ENCODE measurements at regions not wholly inside any gene's neighbourhood (a gene's known extent, or its start where the extent isn't known, plus 50 kb on each side); places are given as distances from the start of the nearest gene placed in this dataset.

DNA sequence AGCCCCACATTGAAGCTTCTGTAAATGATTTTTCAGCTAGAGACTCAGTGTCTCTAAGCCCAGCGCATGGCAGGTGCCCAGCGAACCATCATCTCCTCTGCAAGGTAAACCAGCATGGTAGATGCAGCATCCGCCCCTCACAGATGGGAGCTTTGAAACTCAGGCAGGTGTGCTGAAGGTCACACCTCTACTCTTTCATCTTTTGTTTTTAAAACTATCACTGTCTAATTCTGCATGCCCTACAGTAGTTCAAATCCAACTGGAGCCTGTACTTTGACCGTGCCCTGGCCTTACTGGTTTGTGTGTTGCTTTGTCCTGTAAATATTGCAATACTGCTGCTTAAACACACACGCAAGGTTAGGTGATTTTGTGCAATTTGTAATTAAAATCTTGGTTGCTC, 831.1 kb downstream of the GALR1 start:
- no peak for DNase-seq

DNA sequence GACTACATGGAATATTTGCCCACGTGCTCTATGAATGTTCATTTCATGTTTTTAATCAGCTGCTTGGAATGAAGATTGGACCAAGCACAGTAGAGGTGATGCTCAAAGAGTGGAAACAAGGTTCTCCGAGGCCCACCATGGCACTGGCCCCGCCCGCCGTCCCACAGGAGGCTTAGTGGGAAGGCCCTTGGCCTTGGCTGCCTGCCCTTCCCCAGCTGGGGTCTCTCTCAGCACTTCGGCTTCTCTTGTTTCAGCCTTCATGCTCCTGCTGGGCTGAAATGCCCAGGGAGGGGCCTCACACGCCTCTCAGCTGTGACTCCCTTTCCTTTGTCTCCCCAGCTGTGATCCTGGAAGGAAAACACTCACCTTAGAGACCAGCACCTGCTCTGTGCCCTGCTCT, 833.2 kb downstream of the GALR1 start:
- no peak for DNase-seq

DNA sequence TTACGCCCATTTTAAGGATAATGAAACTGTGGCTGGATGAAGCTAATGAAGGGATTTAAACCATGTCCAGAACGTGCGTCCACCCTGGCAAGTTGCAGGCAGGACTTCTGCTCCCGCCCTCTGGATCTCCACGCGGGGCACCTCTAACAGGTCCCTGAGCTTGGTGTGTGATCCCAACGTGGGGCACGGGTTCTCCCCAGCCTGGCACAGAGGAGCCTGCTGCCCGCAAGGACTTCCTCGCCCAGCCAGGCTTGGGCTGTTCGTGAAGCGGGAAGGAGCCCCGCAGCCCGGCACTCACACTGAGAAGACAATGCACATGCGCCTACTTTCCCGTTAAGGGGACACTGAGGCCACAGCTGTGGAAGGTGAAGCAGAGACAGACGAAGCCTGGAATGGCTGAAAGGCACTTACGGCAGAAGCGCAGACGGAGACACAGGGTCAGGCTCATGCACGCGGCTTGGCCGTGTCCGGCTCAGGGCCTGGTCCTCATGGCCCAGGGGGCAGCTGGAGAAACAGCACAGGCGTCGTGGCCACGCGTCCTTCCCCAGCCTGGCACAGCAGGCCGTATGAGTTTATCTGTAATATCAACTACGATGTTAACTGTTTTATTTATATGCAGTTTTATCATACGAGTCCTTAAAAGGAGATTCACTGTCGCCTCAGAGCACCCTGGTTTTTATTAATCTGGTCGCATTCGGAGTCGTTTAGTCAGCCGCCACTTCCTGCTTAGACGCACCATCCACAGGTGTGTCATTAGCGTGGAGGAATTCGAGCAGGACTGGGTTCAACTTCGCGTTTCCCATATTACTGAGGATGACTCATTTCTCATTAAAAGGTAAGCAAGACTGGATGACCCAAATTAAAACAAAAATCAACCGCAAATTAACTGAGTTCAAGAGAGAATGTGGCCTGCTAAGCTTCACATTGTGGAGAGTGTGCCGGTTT, 835.9 kb downstream of the GALR1 start:
- no peak for DNase-seq

DNA sequence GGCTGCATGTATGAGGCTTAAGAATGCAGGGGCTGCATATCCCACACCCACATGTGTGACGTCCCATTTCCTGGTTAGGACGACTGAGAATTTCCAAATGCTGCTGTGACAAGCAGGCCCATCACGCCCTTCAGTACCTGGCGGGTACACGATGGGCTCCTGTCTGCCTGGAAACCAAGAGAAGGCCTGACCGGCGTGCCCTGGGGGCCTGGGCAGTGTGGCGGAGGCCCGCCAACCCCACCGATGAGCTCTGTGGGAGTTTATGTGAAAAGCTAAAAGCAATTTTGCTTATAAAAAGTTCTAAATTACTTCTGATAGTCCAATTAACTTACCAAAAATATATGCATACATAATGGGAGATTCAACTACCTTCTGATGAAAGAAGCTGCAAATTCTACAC, 837.3 kb downstream of the GALR1 start:
- DNase-seq = no peak

DNA sequence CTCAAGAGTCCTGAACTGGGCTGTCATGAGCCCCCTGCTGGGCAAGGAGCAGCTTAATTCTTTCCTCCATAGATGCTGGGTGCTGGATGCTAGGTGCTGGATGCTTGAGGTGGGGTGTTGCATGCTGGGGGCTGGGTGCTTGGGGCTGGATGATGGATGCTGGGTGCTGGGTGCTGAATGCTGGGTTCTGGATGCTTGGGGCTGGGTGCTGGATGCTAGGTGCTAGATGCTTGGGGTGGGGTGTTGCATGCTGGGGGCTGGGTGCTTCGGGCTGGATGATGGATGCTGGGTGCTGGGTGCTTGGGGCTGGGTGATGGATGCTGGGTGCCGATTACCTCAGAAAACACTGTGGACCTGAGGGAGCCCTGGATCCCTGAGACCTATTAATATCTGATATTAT, 837.7 kb downstream of the GALR1 start:
- no peak for DNase-seq

DNA sequence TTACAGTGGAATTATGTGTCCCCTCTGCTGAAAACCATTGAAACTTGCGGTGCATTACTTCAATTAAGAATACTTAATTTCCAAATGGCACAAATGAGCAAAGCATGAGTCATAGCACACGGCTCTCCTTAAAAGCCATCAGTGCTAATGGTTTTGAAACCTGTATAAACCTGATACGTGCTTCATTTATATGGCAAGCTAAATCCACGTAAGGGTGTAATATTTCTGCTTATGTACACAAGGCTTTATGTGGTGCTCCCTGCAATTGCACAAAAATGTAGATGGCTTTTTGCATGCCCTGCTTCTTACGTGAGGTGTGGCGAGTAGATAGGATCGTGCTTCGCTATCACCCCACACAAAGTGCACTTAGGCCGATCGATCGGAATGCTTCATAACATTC, 840.9 kb downstream of the GALR1 start:
- DNase-seq = no peak

DNA sequence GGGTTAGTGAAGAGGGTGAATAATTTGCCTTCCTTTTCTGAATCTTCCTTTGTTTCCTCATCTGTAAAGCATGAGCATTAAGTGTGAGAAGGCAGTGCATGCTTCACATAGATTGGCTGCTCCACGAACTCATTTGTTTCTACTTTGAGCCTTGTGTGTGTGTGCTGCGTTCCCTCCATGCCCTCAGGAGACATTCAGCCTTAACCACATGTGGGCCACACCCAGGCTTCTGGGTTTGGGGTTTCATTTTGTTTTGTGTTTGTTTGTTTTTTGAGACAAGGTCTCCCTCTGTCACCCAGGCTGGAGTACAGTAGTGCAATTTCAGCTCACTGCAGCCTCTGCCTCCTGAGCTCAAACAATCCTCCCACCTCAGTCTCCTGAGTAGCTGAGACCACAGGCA, 843.3 kb downstream of the GALR1 start:
- no peak for DNase-seq

DNA sequence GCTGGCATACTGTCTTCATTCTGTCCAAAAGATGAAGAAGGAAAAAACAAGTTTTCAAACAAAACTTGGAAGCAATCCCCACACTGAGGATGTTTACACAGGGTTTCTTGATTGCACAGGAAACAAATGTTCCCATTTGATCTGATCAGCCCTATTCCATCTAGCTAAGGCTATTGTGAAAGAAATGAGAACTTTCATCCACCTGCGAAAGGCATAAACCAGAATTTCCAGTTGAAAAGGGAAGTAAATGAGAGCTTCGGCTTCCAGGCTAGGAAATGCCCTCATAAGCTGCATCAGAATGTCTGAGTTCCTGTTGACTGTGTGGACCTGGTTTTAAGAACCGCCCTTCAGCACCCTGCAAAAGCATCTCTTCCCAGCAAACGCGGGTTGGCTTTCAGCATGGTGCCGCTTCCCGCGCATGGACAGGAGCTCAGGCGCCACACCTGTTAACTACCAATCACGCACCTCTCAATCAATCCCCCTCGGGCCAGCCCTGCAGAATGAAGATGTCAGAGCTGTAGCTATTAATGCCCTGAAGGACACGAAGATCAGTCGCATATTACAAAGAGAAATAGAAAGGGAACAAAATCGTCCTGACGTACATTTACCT, 850.4 kb downstream of the GALR1 start:
- no peak for DNase-seq

DNA sequence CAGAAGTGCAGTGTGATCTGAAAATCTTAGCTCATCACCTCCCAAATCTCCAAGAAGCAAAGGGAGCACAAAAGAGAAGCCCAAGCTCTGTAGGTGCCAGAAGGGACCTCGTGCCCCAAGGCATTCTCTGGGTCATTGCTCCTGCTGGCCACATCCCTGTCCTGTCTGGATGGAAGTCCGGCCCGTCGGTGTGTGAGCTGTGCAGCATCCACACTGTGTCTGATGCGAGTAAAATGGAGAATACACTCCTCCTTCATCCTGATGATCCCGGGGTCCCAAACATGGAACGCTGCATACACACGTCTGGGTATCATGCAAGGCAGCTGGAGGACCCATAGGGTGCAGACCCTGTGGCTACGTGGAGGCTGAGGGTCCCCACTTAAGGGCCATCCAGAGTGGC, 851.4 kb downstream of the GALR1 start:
- no peak for DNase-seq

DNA sequence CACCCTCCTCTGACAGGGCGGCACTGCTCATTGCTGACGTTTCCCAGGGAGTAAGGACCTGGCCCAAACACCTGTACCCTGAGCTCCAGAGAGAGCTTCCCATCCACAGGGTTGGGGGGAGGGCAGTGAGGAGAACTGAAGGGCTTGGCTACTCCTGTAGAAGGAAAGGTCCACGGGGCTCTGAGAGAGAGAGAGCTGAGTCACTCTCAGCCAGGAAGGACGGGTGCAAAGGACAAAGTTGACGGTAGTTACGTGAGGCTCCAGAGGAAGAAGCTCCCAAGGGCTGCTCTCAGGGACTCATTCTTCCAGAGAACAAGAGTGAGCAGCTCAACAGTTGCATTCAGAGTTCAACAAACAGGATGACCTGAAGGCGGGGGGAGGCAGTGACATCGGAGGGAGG, 852.5 kb downstream of the GALR1 start:
- DNase-seq = no peak

DNA sequence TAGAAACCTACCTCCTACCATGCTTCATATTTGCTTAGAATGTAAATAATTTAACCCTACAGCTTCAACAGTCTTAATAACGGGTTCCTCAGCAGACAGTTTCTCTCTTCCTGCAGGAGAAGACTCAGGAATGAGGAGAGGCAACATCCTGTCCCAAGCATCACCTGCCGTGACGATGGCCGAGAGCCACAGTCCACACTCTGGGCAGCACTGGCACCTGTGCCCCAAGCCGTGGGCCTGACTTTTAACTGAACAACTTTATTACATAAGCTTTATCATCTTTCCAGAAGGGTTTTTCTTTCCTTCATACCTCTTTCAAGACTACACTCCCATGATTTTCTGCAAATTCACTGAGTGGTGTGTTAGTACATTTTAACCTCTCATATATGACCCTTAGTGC, 856.0 kb downstream of the GALR1 start:
- no peak for DNase-seq

DNA sequence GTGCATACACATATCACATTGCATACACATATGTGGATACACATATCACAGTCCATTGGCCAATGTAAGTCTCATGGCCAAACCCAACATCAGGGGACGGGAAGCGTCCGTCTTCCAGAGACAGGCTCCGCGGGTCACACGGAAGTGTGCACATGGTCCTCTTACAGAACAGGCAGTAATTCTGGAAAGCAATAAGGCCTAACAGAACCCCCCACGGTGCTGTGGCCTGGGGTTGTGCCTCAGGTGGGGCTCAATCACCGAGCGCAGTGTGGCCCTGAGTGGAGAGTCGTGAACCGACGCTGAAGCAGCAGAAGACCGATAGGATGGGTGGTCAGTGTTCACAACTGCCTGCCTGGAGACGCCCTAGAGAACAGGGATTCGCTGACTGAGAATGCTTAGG, 857.3 kb downstream of the GALR1 start:
- no peak for DNase-seq

DNA sequence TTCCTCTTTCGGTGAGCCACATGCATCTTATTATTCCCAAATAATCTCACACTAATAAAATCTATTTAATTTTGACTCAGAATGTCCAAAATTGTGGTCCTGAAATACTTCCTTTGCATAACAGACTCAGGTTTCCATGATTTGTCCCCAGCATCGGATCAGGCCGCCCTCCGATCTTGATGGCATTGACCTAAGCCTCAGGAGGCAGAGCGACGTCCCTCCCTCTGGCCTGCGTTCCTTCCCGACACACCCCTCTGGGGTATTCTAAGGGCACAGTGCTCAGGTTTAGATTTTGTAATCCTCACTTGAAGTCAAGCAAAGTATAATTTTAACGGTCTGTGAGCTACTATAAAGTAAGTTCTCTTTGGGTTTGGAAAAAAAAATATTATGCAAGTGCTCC, 857.7 kb downstream of the GALR1 start:
- DNase-seq = no peak

DNA sequence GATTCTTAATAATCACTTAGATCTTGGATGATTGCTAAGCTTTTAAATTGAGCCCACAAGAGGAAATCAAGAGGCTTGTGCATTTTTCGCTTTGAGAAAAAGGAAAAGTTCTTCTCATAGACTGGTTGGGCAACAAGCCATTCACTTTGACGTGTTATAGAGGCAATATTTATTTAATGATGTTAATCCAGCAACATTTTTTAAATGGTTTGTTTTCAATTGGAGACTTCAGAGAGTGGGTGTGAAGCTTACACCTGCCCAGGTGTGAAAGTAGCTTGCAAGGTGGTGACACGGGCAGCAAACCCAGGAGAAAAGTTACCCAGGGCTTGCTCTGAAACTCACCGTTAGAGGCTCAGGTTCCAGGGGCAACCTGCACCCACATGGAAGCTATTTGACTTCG, 858.9 kb downstream of the GALR1 start:
- DNase-seq = no peak

DNA sequence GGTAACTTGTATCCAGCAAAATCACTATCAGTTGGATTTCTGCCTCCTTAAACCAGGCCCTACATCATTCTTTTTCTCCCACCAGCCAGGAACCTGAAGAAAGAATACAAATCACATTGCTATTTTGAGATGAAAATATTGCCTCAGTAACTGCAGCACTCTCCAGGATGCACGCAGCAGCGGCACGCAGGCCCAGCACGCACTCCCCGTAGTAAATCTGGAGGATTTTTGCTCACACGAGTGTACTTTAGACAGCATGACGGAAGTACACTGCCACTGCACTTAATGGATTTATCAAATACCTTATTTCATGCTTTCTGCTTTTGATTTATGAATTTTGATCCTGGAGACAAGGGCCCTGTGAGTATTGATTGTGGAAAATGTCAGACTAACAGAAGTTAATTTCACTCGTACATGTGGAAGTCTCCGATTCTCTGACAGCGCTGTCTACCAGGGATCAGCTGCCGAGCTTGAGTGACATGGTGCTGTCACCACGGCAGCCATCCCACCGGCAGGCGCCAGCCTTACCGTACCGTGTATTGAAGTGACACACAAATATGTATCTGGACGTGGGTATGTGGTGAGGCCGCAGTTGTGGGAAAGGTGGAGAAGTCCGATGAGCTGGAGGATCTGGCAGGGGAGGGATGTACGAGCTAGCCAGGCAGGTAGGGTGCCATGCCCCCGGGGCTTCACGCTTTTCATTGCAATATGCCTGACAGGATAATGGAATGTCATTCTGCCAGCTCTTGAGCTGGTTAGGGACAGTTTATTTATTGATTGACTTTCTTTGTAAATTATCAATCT, 863.7 kb downstream of the GALR1 start:
- DNase-seq = no peak

DNA sequence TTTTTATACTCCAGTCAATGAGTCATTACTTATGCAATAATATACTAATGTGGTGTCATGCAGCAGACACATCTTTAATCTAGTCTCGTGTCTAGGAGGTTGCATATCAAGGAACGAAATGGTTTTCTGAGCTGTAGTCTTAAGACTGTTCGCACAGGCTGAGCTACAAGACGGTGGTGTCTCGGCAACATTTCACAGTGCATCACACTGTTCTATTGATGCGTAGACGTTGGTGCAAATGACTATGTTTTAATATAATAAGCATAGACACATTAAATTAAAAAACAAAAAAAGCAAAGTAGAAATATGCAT, 864.2 kb downstream of the GALR1 start:
- no peak for DNase-seq

DNA sequence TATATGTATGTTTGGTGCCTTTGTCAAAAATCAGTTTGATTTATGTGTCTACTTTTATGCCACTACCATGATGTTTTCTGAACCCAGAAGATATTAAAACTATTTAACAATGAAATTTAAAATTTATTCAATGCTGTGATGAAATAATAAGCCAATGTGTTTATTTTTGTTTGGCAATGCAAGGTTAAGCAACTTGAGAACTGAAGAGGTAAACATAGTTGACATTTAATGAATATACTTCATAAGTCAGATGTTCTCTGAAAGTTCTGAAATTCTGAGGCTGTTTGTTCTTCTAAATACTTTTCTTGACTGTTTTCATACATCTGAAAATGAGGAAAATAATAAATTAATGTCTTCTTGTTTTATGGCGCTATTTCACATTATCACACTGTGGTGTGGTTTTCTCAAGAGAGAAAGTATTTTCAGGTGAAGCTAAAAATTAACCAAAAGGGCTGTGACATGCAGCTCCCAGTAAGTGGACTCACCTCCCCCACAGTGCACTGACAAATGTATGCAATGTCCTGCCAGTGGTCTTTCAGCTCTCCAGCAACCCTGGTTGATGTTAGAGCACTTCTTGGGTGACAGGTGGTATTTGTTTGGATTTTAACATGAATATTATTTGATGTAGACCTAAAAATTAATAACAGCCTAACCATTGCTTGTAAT, 863.6 kb upstream of the SALL3 start:
- no peak for DNase-seq

DNA sequence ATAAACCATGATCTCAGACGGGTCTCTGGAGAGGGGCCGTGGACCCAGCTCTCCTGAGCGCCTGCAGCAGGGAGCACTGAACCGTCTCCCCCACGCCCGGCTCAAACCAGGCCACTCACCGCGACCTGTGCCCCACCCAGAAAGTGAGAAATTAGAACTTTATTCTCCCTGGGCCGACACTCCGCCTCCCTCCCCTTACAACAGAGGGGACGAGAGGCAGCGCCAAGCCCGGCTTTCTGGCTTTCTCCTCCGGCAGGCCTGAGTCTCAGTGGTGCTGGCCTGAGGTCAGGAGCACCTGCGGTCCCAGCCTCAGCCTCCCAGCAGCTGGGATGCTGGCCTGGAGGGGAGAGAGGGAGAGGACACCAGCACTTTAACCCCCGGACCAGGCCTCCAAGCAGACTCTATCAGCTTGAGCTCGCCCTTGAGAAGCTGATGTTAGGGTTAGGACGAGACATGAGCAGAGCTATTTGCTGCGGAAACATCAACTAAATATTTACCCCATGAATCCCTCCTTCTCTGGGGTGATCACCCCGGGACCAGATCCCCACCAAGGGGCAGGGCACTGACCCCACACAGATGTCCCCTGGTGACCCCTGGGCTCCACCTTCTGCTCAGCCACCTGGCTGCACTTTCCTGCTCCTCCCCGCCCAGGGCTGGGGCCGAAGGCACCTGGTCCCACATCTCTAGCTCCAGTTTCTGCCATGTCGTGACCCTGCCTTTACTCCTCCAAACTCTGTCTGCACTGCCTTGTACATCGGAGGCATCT, 856.3 kb upstream of the SALL3 start:
- DNase-seq = no peak

DNA sequence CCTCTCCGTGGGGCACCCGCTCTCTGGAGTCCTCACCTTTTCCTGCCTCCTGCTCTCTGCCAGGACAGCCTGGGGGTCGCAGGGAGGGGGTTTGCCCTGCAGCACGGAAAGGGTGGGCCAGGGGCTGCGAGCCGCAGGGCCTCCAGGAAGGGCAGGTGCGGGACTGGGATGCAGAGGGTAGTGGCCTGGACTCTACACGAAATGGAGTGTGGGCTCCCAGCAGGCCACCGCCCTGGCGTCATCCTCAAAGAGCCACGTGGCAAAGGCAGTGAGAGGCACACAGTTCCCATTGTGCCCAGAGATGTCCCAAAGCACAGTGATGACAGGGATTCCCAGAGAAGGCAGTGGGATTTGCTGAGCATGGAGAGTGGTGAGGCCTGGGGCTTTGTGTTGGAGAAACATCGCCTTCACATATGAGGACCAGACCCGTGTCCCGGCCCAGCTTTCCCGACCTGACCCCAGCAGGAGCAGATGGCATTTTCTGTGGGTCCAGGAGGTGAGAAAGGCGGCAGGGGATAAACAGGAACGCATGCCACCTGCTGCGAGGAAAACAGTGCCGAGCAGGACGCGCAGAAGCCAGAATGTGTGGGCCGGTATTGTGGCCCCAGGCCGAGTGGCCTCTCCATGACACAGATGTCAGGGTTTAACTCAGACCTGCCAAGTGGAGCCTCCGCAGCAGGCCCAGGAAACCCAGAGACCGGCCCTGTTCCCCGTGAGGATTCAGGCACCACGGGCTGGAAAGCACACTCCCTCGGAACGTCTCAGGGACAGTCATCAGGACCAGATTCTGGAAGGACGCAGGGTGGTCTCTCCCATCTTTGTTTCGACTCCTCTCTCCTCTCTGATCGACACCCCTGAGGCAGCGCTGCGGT, 855.5 kb upstream of the SALL3 start:
- no peak for DNase-seq

DNA sequence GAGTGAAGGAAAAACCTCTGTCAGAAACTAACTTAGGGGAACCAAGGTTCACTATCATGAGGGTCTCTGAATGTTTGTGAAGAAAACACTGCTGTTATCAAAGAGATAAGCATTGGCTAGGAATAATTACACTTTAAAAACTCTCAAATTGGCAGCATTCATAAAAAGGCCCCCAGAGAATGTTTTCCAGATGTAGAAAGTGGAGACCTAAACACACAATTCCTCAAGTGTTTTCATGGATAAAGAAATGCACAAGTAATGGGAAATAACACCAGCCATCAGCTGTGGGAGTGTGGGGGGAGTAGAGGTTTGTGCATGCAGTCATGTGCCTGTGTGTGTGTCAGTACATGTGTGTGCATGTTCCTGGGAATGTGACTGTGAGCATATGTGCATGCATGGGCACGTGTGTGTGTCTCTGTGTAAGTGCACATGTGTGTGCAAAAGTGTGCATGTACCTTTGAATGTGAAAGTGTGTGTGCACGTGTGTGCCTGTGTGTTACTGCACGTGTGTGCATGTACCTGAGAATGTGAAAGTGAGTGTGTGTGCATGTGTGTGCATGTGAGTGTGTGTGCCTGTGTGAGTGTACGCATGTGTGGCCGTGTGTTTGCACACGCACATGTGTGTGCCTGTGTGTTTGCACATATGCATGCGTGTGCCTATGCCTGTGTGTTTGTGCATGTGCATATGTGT, 854.3 kb upstream of the SALL3 start:
- DNase-seq = no peak

DNA sequence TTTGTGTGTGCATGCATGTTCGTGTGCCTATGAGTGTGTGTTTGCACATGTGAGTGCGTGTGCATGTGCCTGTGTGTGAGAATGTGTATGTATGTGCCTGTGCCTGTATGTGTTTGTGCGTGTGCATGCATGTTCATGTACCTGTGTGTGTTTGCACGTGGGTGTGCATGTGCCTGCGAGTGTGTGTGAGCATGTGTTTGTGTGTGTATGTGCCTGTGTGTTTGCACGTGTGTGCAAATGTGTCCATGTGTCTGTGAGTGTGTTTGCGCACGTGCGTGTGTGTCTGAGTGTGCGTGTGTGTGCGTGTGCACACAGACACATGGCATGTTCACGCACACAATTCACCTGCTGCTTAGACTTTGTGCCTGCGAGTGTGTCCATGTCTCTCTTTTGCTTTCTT, 853.5 kb upstream of the SALL3 start:
- no peak for DNase-seq
